GM23338 (cell line): ENCODE measurements at regions not wholly inside any gene's neighbourhood (a gene's known extent, or its start where the extent isn't known, plus 50 kb on each side); places are given as distances from the start of the nearest gene placed in this dataset.

Experiments
- ATAC-seq: fragments of 200-7000 bp; cut with Tn5 transposase; 3 replicates; pipeline ENCODE4 v1.9.1; 2020
- DNase-seq: peaks from one replicate; pipeline ENCODE4 v3.0.0-alpha.2; 2015; ENCODE audit warnings: low spot score
- H2AFZ ChIP-seq: fragments of 200-600 bp; sonication (generic); 2 replicates; pipeline ENCODE4 v1.8.0; 2016; ENCODE audit warnings: antibody characterized with exemption, mild to moderate bottlenecking, moderate library complexity
- H3F3A ChIP-seq: fragments of 200-600 bp; sonication (generic); replicated peaks from 2 replicates; pipeline ENCODE4 v1.8.0; 2017; ENCODE audit warnings: antibody characterized with exemption, mixed run types, low read depth
- H3K27ac ChIP-seq: fragments of 200-600 bp; sonication (generic); 2 replicates; pipeline ENCODE4 v1.6.1; 2016; ENCODE audit warnings: low read depth
- H3K27me3 ChIP-seq: fragments of 200-600 bp; sonication (generic); 2 replicates; pipeline ENCODE4 v1.8.0; 2016; ENCODE audit warnings: mild to moderate bottlenecking, mixed run types, moderate library complexity; ENCODE audit not compliant: insufficient read depth
- H3K36me3 ChIP-seq: fragments of 200-600 bp; sonication (generic); 2 replicates; pipeline ENCODE4 v1.8.0; 2016; ENCODE audit warnings: mild to moderate bottlenecking; ENCODE audit not compliant: insufficient read depth
- H3K4me1 ChIP-seq: fragments of 200-600 bp; sonication (generic); 2 replicates; pipeline ENCODE4 v1.8.0; 2016; ENCODE audit warnings: mild to moderate bottlenecking, moderate library complexity; ENCODE audit not compliant: insufficient read depth
- H3K4me2 ChIP-seq: fragments of 200-600 bp; sonication (generic); 2 replicates; pipeline ENCODE4 v1.7.1; 2017; ENCODE audit warnings: mixed run types
- H3K4me3 ChIP-seq: fragments of 200-600 bp; sonication (generic); 2 replicates; pipeline ENCODE4 v1.6.1; 2016; ENCODE audit warnings: mixed run types
- H3K79me2 ChIP-seq: fragments of 200-600 bp; sonication (generic); replicated peaks from 2 replicates; pipeline ENCODE4 v1.8.0; 2017; ENCODE audit warnings: mild to moderate bottlenecking; ENCODE audit not compliant: insufficient read depth
- H3K9me2 ChIP-seq: fragments of 200-600 bp; sonication (generic); 2 replicates; pipeline ENCODE4 v1.8.0; 2017; ENCODE audit not compliant: insufficient read depth
- H4K20me1 ChIP-seq: fragments of 200-600 bp; sonication (generic); replicated peaks from 2 replicates; pipeline ENCODE4 v1.8.0; 2017; ENCODE audit warnings: mild to moderate bottlenecking; ENCODE audit not compliant: insufficient read depth
- H3K27ac Mint-ChIP-seq: 2 replicates; pipeline ENCODE4 v1.8.0; 2020; ENCODE audit warnings: inconsistent platforms, mild to moderate bottlenecking, moderate library complexity, mixed read lengths
- H3K27me3 Mint-ChIP-seq: 3 replicates; pipeline ENCODE4 v1.8.0; 2022; ENCODE audit warnings: low read depth, mild to moderate bottlenecking, moderate library complexity, mixed read lengths, inconsistent platforms; ENCODE audit not compliant: insufficient read depth, poor library complexity
- H3K36me3 Mint-ChIP-seq: 3 replicates; pipeline ENCODE4 v1.8.0; 2021; ENCODE audit warnings: low read depth, mild to moderate bottlenecking, inconsistent platforms, moderate library complexity, mixed read lengths
- H3K4me1 Mint-ChIP-seq: 3 replicates; pipeline ENCODE4 v1.8.0; 2020; ENCODE audit warnings: mild to moderate bottlenecking, inconsistent platforms, mixed read lengths
- H3K4me3 Mint-ChIP-seq: 3 replicates; pipeline ENCODE4 v1.8.0; 2021; ENCODE audit warnings: moderate library complexity, mild to moderate bottlenecking, inconsistent platforms, mixed read lengths
- H3K9me3 Mint-ChIP-seq: 3 replicates; pipeline ENCODE4 v1.8.0; 2020; ENCODE audit warnings: moderate library complexity, mild to moderate bottlenecking, inconsistent platforms, mixed read lengths
- CREB1 ChIP-seq: fragments of 250-450 bp; sonication (Bioruptor Pico); IDR thresholded peaks from 2 replicates; pipeline ENCODE4 v1.5.0; 2020; ENCODE audit warnings: low read depth, mild to moderate bottlenecking, moderate library complexity
- CTCF ChIP-seq, 2 experiments: fragments of 200-600 bp in 1 of 2; sonication (generic) in 1 of 2; conservative IDR thresholded peaks; 2 replicates each; pipeline versions ENCODE4 v1.5.1 to v1.6.1; 2016 to 2017; ENCODE audit warnings: antibody characterized with exemption in 2 of 2, low read depth in 2 of 2, mild to moderate bottlenecking in 2 of 2, moderate library complexity in 1 of 2
- ETS1 ChIP-seq: IDR thresholded peaks from 2 replicates; pipeline ENCODE4 v1.6.1; 2016; ENCODE audit warnings: antibody characterized with exemption
- JUNB ChIP-seq: IDR thresholded peaks from one replicate; pipeline ENCODE4 v1.6.1; 2016; ENCODE audit warnings: antibody characterized with exemption; ENCODE audit not compliant: unreplicated experiment
- NANOG ChIP-seq: IDR thresholded peaks from 2 replicates; pipeline ENCODE4 v1.6.1; 2016; ENCODE audit warnings: antibody characterized with exemption, borderline replicate concordance
- POLR2AphosphoS5 ChIP-seq: IDR thresholded peaks from 2 replicates; pipeline ENCODE4 v1.6.1; 2016; ENCODE audit warnings: antibody characterized with exemption, low read depth
- REST ChIP-seq: IDR thresholded peaks from one replicate; pipeline ENCODE4 v1.6.1; 2018; ENCODE audit warnings: antibody characterized with exemption; ENCODE audit not compliant: unreplicated experiment
- STAT1 ChIP-seq: IDR thresholded peaks from one replicate; pipeline ENCODE4 v1.6.1; 2016; ENCODE audit warnings: antibody characterized with exemption; ENCODE audit not compliant: unreplicated experiment
- ZNF331 ChIP-seq: fragments of 250-450 bp; sonication (Bioruptor Pico); IDR thresholded peaks from 2 replicates; pipeline ENCODE4 v1.5.0; 2020; ENCODE audit warnings: low read depth, mild to moderate bottlenecking, moderate library complexity
- ZNF462 ChIP-seq: fragments of 250-450 bp; sonication (Bioruptor Pico); IDR thresholded peaks from 2 replicates; pipeline ENCODE4 v1.5.0; 2020; ENCODE audit warnings: mild to moderate bottlenecking, moderate library complexity

GRCh38 chr4:31411565-31411964 is 691.4 kb downstream of the PCDH7 start:
- Histone ChIP-seq H3F3A (no peaks in the 10 kb centered on the region), H3K79me2 (no peaks in the 10 kb centered on the region), H3K4me1 (no peaks in the 10 kb centered on the region), H3K4me3 (no peak overlapping the region), H3K36me3 (no peaks in the 10 kb centered on the region), H3K9me2 (no peaks in the 10 kb centered on the region), H2AFZ (no peak overlapping the region), H3K4me2 (no peak overlapping the region), H3K27me3 (no peaks in the 10 kb centered on the region), H4K20me1 (no peaks in the 10 kb centered on the region), H3K27ac (no peak overlapping the region)
- no peaks in the 10 kb centered on the region for H3K36me3 Mint-ChIP-seq
- DNase-seq (no peak), ATAC-seq (no peak)
- no peak for TF ChIP-seq ZNF462 (CRISPR knock-in tag)
- TF ChIP-seq ZNF331 (CRISPR knock-in tag), result no peak
- TF ChIP-seq REST, result no peak
- TF ChIP-seq CREB1 (CRISPR knock-in tag), result no peak
- no peak for TF ChIP-seq JUNB
- TF ChIP-seq POLR2AphosphoS5, result no peak
- no peak for TF ChIP-seq NANOG
- no peak for TF ChIP-seq STAT1
- TF ChIP-seq CTCF (conservative IDR thresholded peaks at IDR 0.05; ENCODE audit: low read depth in 2 of 2), result no peak
- no peak for TF ChIP-seq ETS1
- no peak overlapping the region for H3K27ac Mint-ChIP-seq
- H3K27me3 Mint-ChIP-seq, result no peaks in the 10 kb centered on the region
- H3K4me1 Mint-ChIP-seq, result no peaks in the 10 kb centered on the region
- no peak overlapping the region for H3K4me3 Mint-ChIP-seq
- no peaks in the 10 kb centered on the region for H3K9me3 Mint-ChIP-seq
